H9 (cell line): ENCODE measurements at regions not wholly inside any gene's neighbourhood (a gene's known extent, or its start where the extent isn't known, plus 50 kb on each side); places are given as distances from the start of the nearest gene placed in this dataset.

ENCODE experiments used
- DNase-seq: peaks from one replicate; pipeline ENCODE4 v3.0.0-alpha.2; 2017
- H2AFZ ChIP-seq: one replicate; pipeline ENCODE4 v1.6.1; 2013; ENCODE audit warnings: mild to moderate bottlenecking, low read length, control low read depth, moderate library complexity
- H2AK5ac ChIP-seq: 2 replicates; pipeline ENCODE4 v1.6.1; 2013; ENCODE audit warnings: low read length, control low read depth, mixed read lengths; ENCODE audit not compliant: insufficient read length
- H2BK120ac ChIP-seq: one replicate; pipeline ENCODE4 v1.6.1; 2013; ENCODE audit warnings: low read depth, mild to moderate bottlenecking, low read length, control low read depth, inconsistent platforms; ENCODE audit not compliant: poor library complexity, severe bottlenecking
- H2BK12ac ChIP-seq: 2 replicates; pipeline ENCODE4 v1.6.1; 2013; ENCODE audit warnings: low read length, control low read depth, mixed read lengths, low read depth; ENCODE audit not compliant: insufficient read length
- H2BK15ac ChIP-seq: 2 replicates; pipeline ENCODE4 v1.6.1; 2013; ENCODE audit warnings: low read depth, low read length, control low read depth
- H2BK20ac ChIP-seq: one replicate; pipeline ENCODE4 v1.6.1; 2013; ENCODE audit warnings: low read depth, mild to moderate bottlenecking, low read length, control low read depth, inconsistent platforms; ENCODE audit not compliant: poor library complexity, severe bottlenecking
- H2BK5ac ChIP-seq: 2 replicates; pipeline ENCODE4 v1.6.1; 2013; ENCODE audit warnings: low read length, control low read depth, mixed read lengths; ENCODE audit not compliant: insufficient read length
- H3K14ac ChIP-seq: 2 replicates; pipeline ENCODE4 v1.6.1; 2013; ENCODE audit warnings: low read length, control low read depth; ENCODE audit not compliant: insufficient read depth
- H3K18ac ChIP-seq: 2 replicates; pipeline ENCODE4 v1.6.1; 2013; ENCODE audit warnings: low read depth, mild to moderate bottlenecking, mixed read lengths, low read length, control low read depth; ENCODE audit not compliant: insufficient read length
- H3K23ac ChIP-seq: 2 replicates; pipeline ENCODE4 v1.6.1; 2013; ENCODE audit warnings: low read length, control low read depth, mixed read lengths, low read depth; ENCODE audit not compliant: insufficient read length
- H3K23me2 ChIP-seq: 2 replicates; pipeline ENCODE4 v1.6.1; 2013; ENCODE audit warnings: low read depth, mild to moderate bottlenecking, mixed read lengths, low read length, control low read depth; ENCODE audit not compliant: insufficient read length, poor library complexity, severe bottlenecking
- H3K27ac ChIP-seq: 2 replicates; pipeline ENCODE4 v1.5.1; 2013; ENCODE audit warnings: low read length, control low read depth, mixed read lengths, low read depth; ENCODE audit not compliant: insufficient read length
- H3K27me3 ChIP-seq: 2 replicates; pipeline ENCODE4 v1.6.1; 2013; ENCODE audit warnings: low read length, control low read depth, inconsistent platforms; ENCODE audit not compliant: insufficient read depth
- H3K4ac ChIP-seq: 2 replicates; pipeline ENCODE4 v1.6.1; 2013; ENCODE audit warnings: low read depth, mild to moderate bottlenecking, control low read depth, inconsistent platforms, low read length, moderate library complexity
- H3K4me1 ChIP-seq: 2 replicates; pipeline ENCODE4 v1.6.1; 2013; ENCODE audit warnings: low read length, control low read depth, inconsistent platforms; ENCODE audit not compliant: insufficient read depth
- H3K4me2 ChIP-seq: 2 replicates; pipeline ENCODE4 v1.6.1; 2013; ENCODE audit warnings: low read length, control low read depth, mixed read lengths; ENCODE audit not compliant: insufficient read length, insufficient read depth
- H3K56ac ChIP-seq: 2 replicates; pipeline ENCODE4 v1.6.1; 2013; ENCODE audit warnings: low read depth, mild to moderate bottlenecking, mixed read lengths, low read length, control low read depth; ENCODE audit not compliant: insufficient read length
- H3K79me1 ChIP-seq: 2 replicates; pipeline ENCODE4 v1.6.1; 2013; ENCODE audit warnings: low read depth, mild to moderate bottlenecking, moderate library complexity, low read length, control low read depth, inconsistent platforms; ENCODE audit not compliant: insufficient read depth, poor library complexity, severe bottlenecking
- H3K79me2 ChIP-seq: 2 replicates; pipeline ENCODE4 v1.6.1; 2013; ENCODE audit warnings: low read length, control low read depth, inconsistent platforms; ENCODE audit not compliant: insufficient read depth
- H3K9ac ChIP-seq: 2 replicates; pipeline ENCODE4 v1.6.1; 2013; ENCODE audit warnings: low read length, control low read depth, mixed read lengths; ENCODE audit not compliant: insufficient read length; ENCODE audit errors: extremely low read depth
- H3K9me3 ChIP-seq: one replicate; pipeline ENCODE4 v1.6.1; 2013; ENCODE audit warnings: low read depth, low read length, inconsistent platforms; ENCODE audit not compliant: control insufficient read depth
- H3T11ph ChIP-seq: one replicate; pipeline ENCODE4 v1.6.1; 2013; ENCODE audit warnings: mild to moderate bottlenecking, low read length, control low read depth, inconsistent platforms
- H4K20me1 ChIP-seq: one replicate; pipeline ENCODE4 v1.6.1; 2013; ENCODE audit not compliant: control insufficient read depth, insufficient read length, insufficient read depth
- H4K5ac ChIP-seq: 2 replicates; pipeline ENCODE4 v1.6.1; 2013; ENCODE audit warnings: low read depth, mild to moderate bottlenecking, mixed read lengths, low read length, control low read depth; ENCODE audit not compliant: insufficient read length
- H4K8ac ChIP-seq: replicated peaks from 2 replicates; pipeline ENCODE4 v1.6.1; 2013; ENCODE audit warnings: low read length, control low read depth, mixed read lengths, low read depth; ENCODE audit not compliant: insufficient read length
- H4K91ac ChIP-seq: 2 replicates; pipeline ENCODE4 v1.6.1; 2013; ENCODE audit warnings: low read depth, mild to moderate bottlenecking, moderate library complexity, mixed read lengths, low read length, control low read depth; ENCODE audit not compliant: insufficient read length
- H3K27ac Mint-ChIP-seq, 3 experiments: 2 replicates in 2 of 3; 3 replicates in 1 of 3; pipeline ENCODE4 v1.8.0; 2020 to 2021; ENCODE audit warnings: mixed read lengths in 3 of 3, mild to moderate bottlenecking in 1 of 3, moderate library complexity in 1 of 3
- H3K27me3 Mint-ChIP-seq: 2 replicates; pipeline ENCODE4 v1.8.0; 2021; ENCODE audit warnings: low read depth, mild to moderate bottlenecking, moderate library complexity, mixed read lengths
- H3K36me3 Mint-ChIP-seq, 3 experiments: 2 replicates in 2 of 3; 3 replicates in 1 of 3; pipeline ENCODE4 v1.8.0; 2020 to 2021; ENCODE audit warnings: low read depth in 3 of 3, mixed read lengths in 3 of 3; ENCODE audit not compliant: insufficient read depth in 1 of 3
- H3K4me1 Mint-ChIP-seq, 2 experiments: 2 replicates each; pipeline ENCODE4 v1.8.0; 2020; ENCODE audit warnings: mixed read lengths in 2 of 2
- H3K4me3 Mint-ChIP-seq, 2 experiments: 2 replicates in 1 of 2; 3 replicates in 1 of 2; pipeline ENCODE4 v1.8.0; 2020 to 2021; ENCODE audit warnings: mild to moderate bottlenecking in 2 of 2, mixed read lengths in 2 of 2, moderate library complexity in 1 of 2
- H3K9me3 Mint-ChIP-seq, 2 experiments: 2 replicates in 1 of 2; 3 replicates in 1 of 2; pipeline ENCODE4 v1.8.0; 2020; ENCODE audit warnings: mild to moderate bottlenecking in 2 of 2, mixed read lengths in 2 of 2, moderate library complexity in 1 of 2
- CTCF ChIP-seq: fragments of 200-600 bp; sonication (generic); conservative IDR thresholded peaks from 3 replicates; pipeline ENCODE4 v1.8.0; 2021; ENCODE audit warnings: antibody characterized with exemption, mild to moderate bottlenecking

GRCh38 chr4:111178231-111178630 lies 555.4 kb upstream of the PITX2 start:
- Histone ChIP-seq H4K91ac (no peak overlapping the region), H2BK12ac (no peak overlapping the region)

More at GRCh38 chr4:111178231-111178630, 555.4 kb upstream of the PITX2 start:
- Histone ChIP-seq H3K9ac (no peak overlapping the region), H2AK5ac (no peak overlapping the region), H3K9me3 (peaks cover 8% of the 10 kb centered on the region), H3T11ph (no peak overlapping the region), H3K18ac (no peak overlapping the region), H3K14ac (no peak overlapping the region), H2AFZ (no peak overlapping the region), H3K27ac (no peak overlapping the region), H3K4me1 (no peaks in the 10 kb centered on the region), H2BK15ac (no peak overlapping the region), H3K23me2 (no peaks in the 10 kb centered on the region), H3K4me2 (no peak overlapping the region), H3K23ac (no peak overlapping the region), H3K79me1 (no peaks in the 10 kb centered on the region), H4K5ac (no peak overlapping the region), H3K27me3 (no peaks in the 10 kb centered on the region), H4K20me1 (no peaks in the 10 kb centered on the region), H3K4ac (no peak overlapping the region), H2BK120ac (no peak overlapping the region), H2BK20ac (no peak overlapping the region), H4K8ac (no peak overlapping the region), H3K79me2 (no peaks in the 10 kb centered on the region), H2BK5ac (no peak overlapping the region), H3K56ac (no peak overlapping the region)
- H3K4me3 Mint-ChIP-seq: no peak overlapping the region
- DNase-seq: no peak
- TF ChIP-seq CTCF: no peak
- peaks cover 14 to 18% of the 10 kb centered on the region in 2 experiments for H3K9me3 Mint-ChIP-seq
- peaks cover 2 to 3% of the 10 kb centered on the region in 2 experiments; a peak in 1 of 4 replicates for H3K4me1 Mint-ChIP-seq
- no peaks in the 10 kb centered on the region for H3K27me3 Mint-ChIP-seq
- H3K27ac Mint-ChIP-seq: peak overlapping the region in 1 of 3 experiments; percentile 74; a peak in 1 of 7 replicates
- peaks cover 5 to 13% (median 8%) of the 10 kb centered on the region in 3 experiments; a peak in 6 of 7 replicates for H3K36me3 Mint-ChIP-seq
